ENCODE measurements at regions not wholly inside any gene's neighbourhood (a gene's known extent, or its start where the extent isn't known, plus 50 kb on each side); places are given as distances from the start of the nearest gene placed in this dataset.
"Not testable (repeated sequence)": the region's sequence is repeated elsewhere in the genome, so short reads cannot be mapped to it uniquely, and the experiment has no call there.

DNA sequence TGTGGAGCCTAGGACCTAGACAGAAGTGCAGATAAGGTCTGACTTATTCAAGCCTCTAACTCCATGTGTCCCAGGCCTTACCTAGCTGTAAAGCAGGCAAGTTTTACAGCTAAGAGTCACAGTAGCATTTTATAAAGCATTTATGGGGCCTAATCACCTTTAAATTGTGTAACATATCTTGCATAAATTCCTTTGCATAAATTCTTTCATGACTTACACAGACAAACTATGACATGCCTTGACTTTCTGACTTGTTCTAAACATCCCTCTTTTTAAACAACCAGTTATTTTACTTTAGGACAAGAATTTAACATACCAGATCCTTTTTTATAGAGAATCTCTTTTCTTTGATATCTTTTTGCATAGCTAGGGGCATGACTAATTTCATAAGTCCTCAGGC is 1257.8 kb upstream of the NRXN1 start:
- no peak for DNase-seq
- intact Hi-C loops (cut with DNase I, micrococcal nuclease) = no loop called here
- ATAC-seq = no peak

DNA sequence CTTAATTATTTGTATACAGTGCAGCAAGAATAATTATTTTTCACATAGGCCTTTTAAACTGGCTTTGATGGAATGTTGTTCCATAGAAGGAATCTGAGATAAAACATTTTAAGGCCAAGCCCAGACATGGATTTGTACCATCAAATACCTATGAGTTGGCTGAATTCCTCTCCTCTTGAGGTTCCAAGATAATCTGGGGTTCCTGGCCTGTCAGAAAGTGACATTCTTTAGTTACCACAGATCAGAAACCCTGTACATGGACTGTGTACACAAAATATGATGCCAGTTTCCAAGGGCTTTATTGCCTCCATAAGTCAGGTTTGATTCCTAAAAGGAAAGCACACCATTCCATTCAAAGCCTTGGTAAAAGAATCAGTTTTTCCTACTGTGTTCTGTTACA is 1256.7 kb upstream of the NRXN1 start:
- intact Hi-C loops (cut with DNase I, micrococcal nuclease) = no loop called here
- ATAC-seq = no peak
- no peak for DNase-seq

DNA sequence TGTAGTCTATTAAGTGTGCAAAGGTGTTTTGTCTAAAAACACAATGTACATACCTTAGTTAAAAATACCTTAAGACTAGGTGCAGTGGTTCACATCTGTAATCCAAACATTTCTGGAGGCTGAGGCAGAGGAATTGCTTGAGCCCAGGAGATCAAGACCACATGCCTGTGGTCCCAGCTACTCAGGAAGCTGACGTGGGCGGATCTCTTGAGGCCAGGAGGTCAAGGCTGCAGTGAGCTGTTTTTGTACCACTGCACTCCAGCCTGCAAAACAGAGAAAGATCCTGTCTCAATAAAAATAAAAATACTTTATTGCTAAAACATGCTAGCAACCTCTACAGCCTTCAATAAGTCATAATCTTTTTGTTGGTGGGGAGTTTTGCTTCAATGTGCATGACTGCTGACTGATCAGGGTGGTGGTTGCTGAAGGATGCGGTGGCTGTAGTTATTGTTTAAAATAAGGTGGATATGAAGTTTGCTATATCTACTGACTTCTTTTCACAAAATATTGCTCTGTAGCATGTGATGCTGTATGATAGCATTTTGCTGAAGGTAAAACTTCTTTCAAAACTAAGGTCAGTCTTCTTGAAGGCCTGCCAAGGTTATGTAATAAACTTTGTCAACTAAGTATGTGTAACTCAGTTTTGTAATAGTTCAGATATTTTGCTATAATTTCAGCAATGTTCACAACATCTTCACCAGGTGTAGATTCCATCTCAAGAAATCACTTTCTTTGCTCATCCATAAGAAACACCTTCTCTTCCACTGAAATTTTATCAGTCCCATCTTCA is 1238.0 kb upstream of the NRXN1 start:
- DNase-seq (no peak), ATAC-seq (no peak)
- intact Hi-C loops (cut with DNase I, micrococcal nuclease) = no loop called here

DNA sequence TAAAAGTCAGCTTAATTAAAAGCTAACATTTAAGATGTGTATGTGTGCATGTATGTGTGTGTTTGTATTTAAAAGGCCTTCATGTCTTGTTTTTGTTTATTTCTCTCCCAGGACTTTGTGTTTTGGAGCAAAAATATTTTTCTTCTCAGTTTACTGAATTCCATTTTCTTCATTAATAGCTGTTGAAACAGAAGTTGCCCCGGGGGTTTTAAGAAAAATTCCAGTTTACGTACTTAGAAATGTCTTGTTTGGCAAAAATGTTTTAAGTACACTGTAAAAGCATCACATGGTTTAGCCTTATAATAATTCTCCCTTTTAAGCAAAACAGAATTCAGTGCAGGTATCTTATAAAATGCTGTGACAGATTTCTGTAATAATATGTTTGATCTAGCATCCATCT is 1233.0 kb upstream of the NRXN1 start:
- intact Hi-C loops (cut with DNase I, micrococcal nuclease) = no loop called here
- DNase-seq (no peak), ATAC-seq (no peak)

DNA sequence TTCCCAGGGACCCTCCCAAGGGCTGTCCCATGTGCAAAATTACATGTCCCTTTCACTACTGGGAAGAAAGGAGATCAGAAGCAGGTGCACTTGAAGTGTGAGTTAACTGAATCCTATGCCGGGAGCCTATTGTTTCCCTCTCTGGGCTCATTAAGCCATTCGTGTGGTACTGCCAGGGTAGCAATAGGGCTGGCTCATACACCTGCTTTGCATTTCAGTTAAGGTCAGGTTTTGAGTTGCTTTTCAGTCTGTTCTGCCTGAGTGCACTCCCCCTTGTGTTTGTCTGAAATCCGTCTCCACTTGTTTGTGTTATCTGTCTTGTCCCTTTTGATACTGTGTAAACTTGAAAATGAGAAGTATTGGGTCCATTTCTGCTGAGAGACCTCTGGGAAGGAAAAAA is 1232.6 kb upstream of the NRXN1 start:
- ATAC-seq (no peak), DNase-seq (no peak)
- intact Hi-C loops (cut with DNase I, micrococcal nuclease) = no loop called here

DNA sequence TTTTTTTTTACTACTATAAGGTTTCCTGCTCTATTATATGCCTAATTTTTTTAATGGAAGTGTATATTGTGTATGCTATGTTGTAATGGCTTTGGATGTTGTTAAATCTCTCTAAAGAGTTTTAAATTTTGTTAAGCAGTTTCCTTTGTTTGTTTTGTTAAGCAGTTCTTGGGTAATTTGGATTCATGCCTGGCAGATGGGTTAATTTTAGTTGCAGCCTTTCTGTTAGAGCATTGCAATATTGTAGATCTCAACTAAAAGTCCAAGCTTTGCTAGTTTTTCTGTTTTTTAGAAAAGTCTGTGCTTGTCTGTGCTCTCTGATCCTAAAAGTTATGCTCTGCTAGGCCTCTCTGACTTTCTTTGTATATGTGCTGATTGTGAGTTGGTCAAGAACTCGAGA is 1229.0 kb upstream of the NRXN1 start:
- DNase-seq (no peak), ATAC-seq (no peak)
- intact Hi-C loops (cut with DNase I, micrococcal nuclease) = no loop called here

DNA sequence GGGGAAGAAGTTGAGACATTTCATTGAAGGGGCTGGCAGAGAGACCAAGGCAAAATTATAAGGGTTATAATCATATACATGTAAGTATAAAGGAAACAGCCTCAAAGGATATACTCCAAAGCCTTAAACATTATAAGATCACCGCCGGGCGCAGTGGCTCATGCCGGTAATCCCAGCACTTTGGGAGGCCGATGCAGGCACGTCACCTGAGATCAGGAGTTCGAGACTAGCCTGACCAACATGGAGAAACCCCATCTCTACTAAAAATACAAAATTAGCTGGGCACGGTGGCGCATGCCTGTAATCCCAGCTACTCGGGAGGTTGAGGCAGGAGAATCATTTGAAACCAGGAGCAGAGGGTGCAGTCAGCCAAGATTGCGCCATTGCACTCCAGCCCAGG is 1227.0 kb upstream of the NRXN1 start:
- ATAC-seq; intact Hi-C loops (cut with DNase I, micrococcal nuclease); DNase-seq: not testable (repeated sequence)

DNA sequence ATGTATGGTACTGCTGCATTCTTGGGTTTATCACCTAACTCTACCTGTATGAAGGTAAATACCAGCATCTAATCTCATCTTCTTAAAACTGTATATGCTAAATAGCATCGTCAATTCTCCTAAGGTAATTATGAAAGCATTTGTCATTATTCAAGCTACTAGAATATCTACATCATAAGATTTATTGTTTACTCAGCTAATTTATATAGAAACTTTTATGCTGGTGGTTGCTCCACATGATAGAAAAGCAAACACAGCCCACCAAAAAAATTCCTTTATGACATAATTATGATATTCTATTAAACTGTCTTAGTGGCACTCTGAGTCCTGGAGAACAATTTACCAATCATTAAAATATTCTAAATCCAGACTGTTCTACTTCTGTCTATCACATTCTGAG is 1226.1 kb upstream of the NRXN1 start:
- ATAC-seq (no peak), DNase-seq (no peak)
- intact Hi-C loops (cut with DNase I, micrococcal nuclease) = no loop called here

DNA sequence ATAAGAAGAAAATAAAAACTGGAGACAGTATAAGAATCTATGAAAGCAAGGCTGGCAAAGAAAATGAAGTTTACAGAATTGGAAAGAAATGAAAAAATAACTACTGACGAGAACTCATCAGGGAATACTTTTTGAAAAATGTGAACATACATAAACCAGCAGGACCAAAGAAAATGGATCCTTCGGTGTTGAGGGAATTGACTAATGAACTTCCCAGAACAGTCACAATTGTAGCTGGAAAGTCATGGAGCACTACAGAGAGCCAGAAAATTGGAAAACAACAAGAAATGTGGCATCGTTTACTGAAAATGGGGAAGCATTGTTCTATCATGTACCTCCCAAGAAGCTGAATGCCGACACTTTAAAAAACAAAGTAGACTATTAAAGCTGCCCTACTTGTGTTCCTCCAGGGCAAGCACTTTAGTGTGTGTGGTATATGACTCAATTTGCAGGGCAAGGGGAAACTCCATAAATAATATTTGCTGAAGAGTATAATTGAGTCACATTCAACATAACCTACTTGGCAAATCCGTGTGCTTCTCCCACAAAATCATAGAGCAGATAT is 1221.6 kb upstream of the NRXN1 start:
- ATAC-seq (no peak), DNase-seq (no peak)
- intact Hi-C loops (cut with DNase I, micrococcal nuclease) = no loop called here

DNA sequence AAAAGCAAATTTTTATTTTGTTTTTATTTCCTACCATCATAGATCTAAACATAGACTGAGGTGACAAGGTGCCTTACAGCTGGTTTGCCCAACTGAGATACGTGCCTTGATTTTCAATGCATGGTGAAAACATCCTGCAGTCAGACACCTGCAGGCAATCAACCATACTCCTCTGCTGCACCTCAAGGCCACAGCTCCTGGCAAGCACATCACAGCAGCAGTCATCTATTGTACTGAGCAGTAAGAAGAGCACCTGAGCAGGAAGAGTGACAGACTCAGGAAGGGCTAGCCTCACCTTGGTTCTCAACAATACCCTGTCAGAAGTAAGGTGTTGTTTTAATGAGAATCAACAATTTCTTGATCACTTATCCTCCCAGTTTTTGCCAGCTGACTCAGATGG is 1206.8 kb upstream of the NRXN1 start:
- no peak for DNase-seq
- intact Hi-C loops (cut with DNase I, micrococcal nuclease) = no loop called here
- no peak for ATAC-seq

DNA sequence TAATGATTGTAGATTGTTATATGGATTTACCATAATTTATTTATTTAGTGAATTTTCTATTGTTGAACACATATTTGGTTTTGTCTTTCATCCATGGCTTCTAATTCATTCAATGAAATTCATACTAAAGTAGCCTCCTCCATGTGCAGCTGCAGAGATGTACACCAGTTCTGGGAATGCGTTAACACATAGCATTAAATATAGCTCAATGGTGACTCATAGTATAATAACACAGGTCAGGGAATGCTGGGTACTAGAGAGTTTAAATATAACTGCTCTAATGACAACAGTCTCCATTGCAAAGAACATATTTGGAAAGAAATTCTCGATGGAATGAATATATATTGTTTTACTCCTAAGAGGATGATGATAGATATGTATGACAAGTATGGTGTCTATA is 1190.2 kb upstream of the NRXN1 start:
- intact Hi-C loops (cut with DNase I, micrococcal nuclease) = no loop called here
- no peak for ATAC-seq
- no peak for DNase-seq

DNA sequence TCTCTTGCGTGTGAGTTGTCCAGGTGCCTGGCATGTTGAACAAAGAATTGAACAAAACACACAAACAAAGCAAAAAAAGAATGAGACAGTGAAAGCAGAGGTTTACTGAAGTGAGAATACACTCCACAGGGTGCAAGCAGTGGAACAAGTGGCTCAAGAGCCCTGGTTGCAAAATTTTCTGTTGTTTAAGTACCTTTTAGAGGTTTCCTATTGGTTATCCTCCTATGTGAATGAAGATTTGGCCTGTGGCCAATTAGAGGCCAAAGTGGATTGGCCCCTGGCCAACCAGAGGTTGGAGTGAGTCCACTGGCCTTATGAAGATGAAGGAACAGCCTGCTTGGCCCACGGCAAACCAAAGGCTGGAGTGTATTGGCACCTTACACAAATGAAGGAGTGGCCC is 1188.5 kb upstream of the NRXN1 start:
- ATAC-seq (no peak), DNase-seq (no peak)
- intact Hi-C loops (cut with DNase I, micrococcal nuclease) = no loop called here

DNA sequence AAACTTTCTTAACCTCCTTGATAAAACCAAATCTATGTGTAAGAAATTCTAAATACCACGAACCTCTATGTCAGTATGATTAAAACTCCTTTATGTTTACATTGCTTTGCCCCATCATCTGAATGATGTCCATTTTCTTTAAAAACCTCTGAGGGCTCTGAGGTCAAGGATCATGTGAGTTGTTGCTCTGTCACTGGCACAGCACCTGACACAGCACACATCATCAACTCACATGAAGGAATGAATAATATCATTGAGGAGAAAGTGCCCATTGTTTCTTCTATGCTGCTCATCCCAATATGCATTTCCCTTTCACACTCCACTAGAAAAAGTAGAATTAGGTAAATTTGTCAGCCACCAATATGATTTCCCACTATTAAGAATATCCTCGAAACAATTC is 1178.7 kb upstream of the NRXN1 start:
- intact Hi-C loops (cut with DNase I, micrococcal nuclease) = no loop called here
- ATAC-seq = no peak
- DNase-seq = no peak

DNA sequence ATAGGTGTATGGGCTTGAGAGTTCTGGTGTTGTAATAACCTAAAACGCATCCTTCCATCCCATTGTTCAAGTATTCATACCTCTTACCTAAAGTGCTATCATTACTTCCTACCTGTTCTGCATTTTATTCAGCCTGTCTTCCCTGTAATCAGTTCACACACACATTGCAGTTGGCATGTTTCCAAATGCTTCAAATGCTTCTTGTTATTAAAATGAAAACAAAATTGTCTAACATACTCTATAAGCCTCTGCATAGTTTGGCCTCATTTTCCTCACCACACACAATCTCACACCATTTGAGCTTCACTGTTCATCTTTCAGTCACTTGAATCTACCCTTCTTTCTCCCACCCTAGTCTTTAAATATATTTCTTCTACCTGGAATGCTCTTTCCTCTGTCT is 1178.2 kb upstream of the NRXN1 start:
- intact Hi-C loops (cut with DNase I, micrococcal nuclease) = no loop called here
- DNase-seq = no peak
- no peak for ATAC-seq

DNA sequence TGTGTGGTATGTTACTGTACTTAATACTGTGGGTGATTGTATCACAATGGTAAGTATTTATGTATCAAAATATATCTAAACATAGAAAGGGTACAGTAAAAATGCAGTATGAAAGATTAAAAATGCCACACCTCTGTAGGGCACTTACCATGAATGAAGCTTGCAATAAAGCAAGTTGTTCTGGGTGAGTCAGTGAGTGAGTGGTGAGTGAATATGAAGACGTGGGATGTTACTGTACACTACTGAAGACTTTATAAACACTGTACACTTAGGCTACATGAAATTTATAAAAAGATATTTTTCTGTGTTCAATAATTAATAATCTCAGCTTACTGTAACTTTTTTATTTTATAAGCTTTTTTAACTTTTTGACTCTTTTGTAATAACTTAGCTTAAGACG is 1162.4 kb upstream of the NRXN1 start:
- DNase-seq (no peak), ATAC-seq (no peak)
- intact Hi-C loops (cut with DNase I, micrococcal nuclease) = no loop called here

DNA sequence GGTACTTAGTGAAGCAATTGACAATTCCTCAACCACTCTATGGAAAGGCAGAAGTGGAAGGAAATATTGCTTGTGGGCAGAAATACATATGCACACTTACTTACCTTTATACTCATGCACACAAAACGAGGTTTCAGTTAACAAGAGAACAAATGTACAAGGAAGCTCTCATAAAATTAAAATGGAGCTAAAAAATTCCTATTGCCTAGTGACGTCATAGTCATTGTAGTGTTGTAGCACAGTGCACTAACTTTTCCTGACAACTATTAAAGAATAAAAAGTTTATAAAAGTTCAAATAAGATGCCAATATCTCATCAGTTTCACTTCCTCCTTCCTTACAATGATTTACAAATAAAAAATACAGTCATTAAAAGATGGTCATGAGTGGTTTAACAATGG is 1161.9 kb upstream of the NRXN1 start:
- DNase-seq = no peak
- intact Hi-C loops (cut with DNase I, micrococcal nuclease) = no loop called here
- no peak for ATAC-seq

DNA sequence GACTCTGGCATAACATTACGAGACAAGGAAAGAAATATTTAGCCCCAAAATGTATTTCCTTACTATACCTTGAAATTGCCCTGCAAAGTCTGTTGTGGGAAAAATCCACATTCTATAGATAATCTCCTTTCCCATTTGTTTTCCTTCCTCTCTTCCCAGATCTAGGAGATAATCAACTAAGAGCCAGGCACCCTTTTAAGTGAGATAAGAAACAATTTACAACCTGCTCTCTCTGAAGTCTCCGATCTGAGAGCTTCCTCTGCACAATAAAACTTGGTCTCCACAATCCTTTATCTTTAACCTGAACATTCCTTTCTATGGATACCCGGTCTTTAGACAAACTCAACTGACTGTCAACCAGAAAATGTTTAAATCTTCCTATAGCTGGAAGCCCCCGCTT is 1160.7 kb upstream of the NRXN1 start:
- ATAC-seq = no peak
- intact Hi-C loops (cut with DNase I, micrococcal nuclease) = no loop called here
- no peak for DNase-seq

DNA sequence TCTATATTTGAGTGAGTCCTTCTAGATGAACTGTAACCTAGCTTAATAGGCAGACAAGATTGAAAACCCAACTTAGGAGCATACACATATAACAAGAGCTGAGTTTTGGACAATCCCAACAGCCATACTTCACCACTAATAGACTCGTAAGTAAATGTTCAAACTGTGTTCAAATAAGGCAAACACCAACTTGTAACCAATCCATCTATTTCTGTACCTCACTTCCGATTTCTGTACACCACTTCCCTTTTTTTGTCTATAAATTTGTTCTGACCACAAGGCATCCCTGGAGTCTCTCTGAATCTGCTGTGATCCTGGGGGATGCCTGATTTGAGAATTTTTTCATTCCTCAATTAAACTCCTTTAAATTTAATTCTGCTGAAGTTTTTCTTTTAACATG is 1149.1 kb upstream of the NRXN1 start:
- ATAC-seq (no peak), DNase-seq (no peak)
- intact Hi-C loops (cut with DNase I, micrococcal nuclease) = no loop called here

DNA sequence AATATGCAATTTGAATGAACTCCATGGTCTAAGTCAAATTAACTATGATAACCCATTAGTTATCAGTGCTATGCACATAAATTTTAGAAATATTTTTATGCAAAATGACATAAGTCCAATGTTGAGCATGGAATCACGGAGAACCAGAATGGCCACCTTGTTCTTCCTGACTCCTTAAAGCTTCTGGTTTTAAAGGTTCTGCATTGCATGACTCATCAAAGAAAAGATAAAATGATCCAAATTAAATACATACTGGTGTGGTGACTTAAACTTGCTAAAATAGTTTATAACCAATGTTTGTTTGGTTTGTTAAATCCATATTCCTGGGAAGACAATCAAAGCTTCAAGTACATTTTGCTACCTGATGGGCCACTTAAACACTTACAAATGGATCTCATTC is 1146.9 kb upstream of the NRXN1 start:
- ATAC-seq = no peak

DNA sequence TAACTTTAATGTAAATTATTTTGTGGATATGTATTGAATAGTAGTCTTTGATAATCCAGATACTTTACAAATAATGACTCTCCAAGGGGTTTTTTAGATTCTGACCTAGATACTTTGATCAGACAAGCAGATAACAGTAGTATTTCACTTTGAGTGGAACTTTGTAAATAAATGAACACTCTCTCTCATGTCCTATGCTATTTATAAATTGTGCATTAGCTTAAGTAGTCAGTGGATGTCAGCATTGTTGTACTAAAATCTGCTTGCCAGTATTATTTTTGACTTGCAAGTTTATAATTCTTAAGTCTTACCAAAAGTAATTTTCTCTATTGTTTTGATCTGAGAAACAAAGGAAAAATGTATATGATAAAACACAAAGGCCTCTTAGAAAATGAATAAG is 1113.1 kb upstream of the NRXN1 start:
- ATAC-seq (no peak), DNase-seq (no peak)
- intact Hi-C loops (cut with DNase I, micrococcal nuclease) = no loop called here

More for the DNA sequence above, 1146.9 kb upstream of the NRXN1 start:
- no peak for DNase-seq
- intact Hi-C loops (cut with DNase I, micrococcal nuclease) = no loop called here

DNA sequence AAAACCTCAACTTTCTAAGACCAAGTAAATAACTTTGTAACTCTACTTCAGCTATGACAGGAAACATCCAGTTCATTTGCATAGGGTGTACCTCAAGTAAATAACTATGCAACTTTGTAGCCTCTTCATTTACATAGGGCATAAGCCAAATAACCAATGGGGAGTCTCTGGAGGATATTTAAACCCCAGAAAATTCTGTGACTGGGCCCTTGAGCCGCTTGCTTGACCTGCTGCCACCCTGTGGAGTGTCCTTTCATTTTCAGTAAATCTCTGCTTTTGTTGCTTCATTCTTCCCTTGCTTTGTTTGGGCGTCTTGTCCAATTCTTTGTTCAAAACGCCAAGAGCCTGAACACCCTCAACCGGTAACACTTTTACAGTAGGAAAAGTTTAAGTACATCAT is 1112.7 kb upstream of the NRXN1 start:
- intact Hi-C loops (cut with DNase I, micrococcal nuclease) = no loop called here
- ATAC-seq (no peak), DNase-seq (no peak)

All from left colon (tissue), 2 donors.